Loucy (cell line): ENCODE measurements at regions not wholly inside any gene's neighbourhood (a gene's known extent, or its start where the extent isn't known, plus 50 kb on each side); places are given as distances from the start of the nearest gene placed in this dataset.

Experiments used
- EZH2phosphoT487 ChIP-seq: fragments of 200-600 bp; IDR thresholded peaks from 2 replicates; pipeline ENCODE4 v1.6.1; 2018; ENCODE audit warnings: antibody characterized with exemption, mild to moderate bottlenecking, moderate library complexity, borderline replicate concordance
- TF ChIP-seq, protein P1 (sequence below): fragments of 200-600 bp; sonication (generic); conservative IDR thresholded peaks from 2 replicates; pipeline ENCODE4 v1.5.1; 2014; ENCODE audit warnings: mild to moderate bottlenecking, antibody characterized with exemption, low read length

DNA sequence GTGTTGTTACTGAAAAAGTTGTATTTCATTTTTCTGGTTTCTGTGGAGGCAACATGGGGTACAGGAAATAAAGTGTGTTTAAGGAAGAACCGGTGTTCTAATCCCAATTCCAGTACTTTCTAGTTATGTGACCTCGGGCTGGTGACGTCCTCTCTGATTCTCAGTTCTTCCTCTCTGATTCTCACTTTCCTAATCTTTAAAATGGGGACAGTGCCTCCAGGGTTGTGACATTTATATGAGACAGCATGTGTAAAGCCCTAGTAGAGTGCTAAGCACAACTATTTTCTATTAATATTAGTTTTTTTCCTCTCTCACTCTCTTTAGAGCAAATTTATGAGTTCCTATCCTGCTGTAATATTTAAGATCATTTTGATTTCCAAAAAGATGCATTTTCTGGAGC is 50.9 kb upstream of the PTPDC1 start:
- TF ChIP-seq, protein P1, sequence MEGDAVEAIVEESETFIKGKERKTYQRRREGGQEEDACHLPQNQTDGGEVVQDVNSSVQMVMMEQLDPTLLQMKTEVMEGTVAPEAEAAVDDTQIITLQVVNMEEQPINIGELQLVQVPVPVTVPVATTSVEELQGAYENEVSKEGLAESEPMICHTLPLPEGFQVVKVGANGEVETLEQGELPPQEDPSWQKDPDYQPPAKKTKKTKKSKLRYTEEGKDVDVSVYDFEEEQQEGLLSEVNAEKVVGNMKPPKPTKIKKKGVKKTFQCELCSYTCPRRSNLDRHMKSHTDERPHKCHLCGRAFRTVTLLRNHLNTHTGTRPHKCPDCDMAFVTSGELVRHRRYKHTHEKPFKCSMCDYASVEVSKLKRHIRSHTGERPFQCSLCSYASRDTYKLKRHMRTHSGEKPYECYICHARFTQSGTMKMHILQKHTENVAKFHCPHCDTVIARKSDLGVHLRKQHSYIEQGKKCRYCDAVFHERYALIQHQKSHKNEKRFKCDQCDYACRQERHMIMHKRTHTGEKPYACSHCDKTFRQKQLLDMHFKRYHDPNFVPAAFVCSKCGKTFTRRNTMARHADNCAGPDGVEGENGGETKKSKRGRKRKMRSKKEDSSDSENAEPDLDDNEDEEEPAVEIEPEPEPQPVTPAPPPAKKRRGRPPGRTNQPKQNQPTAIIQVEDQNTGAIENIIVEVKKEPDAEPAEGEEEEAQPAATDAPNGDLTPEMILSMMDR: no peak
- TF ChIP-seq EZH2phosphoT487: no peak
